GF-D8 (cell line): ENCODE measurements at regions not wholly inside any gene's neighbourhood (a gene's known extent, or its start where the extent isn't known, plus 50 kb on each side); places are given as distances from the start of the nearest gene placed in this dataset.

Source experiments
- DNase-seq: peaks from one replicate; lab custom pipeline; 2025; lab: John Stamatoyannopoulos, UW

GRCh38 chr5:32503261-32503660, 58.7 kb upstream of the ZFR start:
- no peak for DNase-seq

- no peak for DNase-seq
Measured at GRCh38 chr5:32501071-32502002, 56.8 kb upstream of the ZFR start.

GRCh38 chr5:32500181-32500580, 55.6 kb upstream of the ZFR start:
- no peak for DNase-seq

- DNase-seq = no peak
Measured at GRCh38 chr5:32499261-32499660, 54.7 kb upstream of the ZFR start.

- DNase-seq = peak; percentile 17
Measured at GRCh38 chr5:32498484-32498883, 53.9 kb upstream of the ZFR start.

- no peak for DNase-seq
Measured at GRCh38 chr5:32496104-32496503, 51.6 kb upstream of the ZFR start.

- no peak for DNase-seq
Measured at GRCh38 chr5:32494827-32495226, 50.3 kb upstream of the ZFR start.
